ENCODE measurements at regions not wholly inside any gene's neighbourhood (a gene's known extent, or its start where the extent isn't known, plus 50 kb on each side); places are given as distances from the start of the nearest gene placed in this dataset.

DNA sequence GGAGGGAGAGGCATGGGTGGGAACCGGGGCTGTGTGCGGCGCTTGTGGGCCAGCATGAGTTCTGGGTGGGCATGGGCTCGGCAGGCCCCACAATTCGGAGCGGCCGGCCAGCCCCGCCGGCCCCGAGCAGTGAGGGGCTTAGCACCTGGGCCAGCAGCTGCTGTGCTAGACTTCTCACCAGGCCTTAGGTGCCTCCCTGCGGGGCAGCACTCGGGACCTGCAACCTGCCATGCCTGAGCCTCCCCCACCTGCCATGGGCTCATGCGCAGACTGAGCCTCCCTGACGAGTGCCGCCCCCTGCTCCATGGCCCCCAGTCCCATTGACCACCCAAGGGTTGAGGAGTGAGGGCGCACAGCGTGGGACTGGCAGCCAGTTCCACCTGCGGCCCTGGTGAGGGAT lies 573.9 kb downstream of the TMA16 start:
- TF ChIP-seq, protein P1, sequence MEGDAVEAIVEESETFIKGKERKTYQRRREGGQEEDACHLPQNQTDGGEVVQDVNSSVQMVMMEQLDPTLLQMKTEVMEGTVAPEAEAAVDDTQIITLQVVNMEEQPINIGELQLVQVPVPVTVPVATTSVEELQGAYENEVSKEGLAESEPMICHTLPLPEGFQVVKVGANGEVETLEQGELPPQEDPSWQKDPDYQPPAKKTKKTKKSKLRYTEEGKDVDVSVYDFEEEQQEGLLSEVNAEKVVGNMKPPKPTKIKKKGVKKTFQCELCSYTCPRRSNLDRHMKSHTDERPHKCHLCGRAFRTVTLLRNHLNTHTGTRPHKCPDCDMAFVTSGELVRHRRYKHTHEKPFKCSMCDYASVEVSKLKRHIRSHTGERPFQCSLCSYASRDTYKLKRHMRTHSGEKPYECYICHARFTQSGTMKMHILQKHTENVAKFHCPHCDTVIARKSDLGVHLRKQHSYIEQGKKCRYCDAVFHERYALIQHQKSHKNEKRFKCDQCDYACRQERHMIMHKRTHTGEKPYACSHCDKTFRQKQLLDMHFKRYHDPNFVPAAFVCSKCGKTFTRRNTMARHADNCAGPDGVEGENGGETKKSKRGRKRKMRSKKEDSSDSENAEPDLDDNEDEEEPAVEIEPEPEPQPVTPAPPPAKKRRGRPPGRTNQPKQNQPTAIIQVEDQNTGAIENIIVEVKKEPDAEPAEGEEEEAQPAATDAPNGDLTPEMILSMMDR (IDR thresholded peaks at IDR 0.05; ENCODE audit: low read depth, low read length): no peak
- TF ChIP-seq EZH2phosphoT487 (IDR thresholded peaks at IDR 0.05; ENCODE audit: low read depth): no peak

All from OCI-LY3 (cell line).